DMS 273 treated with DMSO at 0.1 percent for 48 hours (cell line): ENCODE measurements at regions not wholly inside any gene's neighbourhood (a gene's known extent, or its start where the extent isn't known, plus 50 kb on each side); places are given as distances from the start of the nearest gene placed in this dataset.
"Not testable (repeated sequence)": the region's sequence is repeated elsewhere in the genome, so short reads cannot be mapped to it uniquely, and the experiment has no call there.

Experiments used
- DNase-seq: peaks from one replicate; lab custom pipeline; 2025; lab: John Stamatoyannopoulos, UW

- no peak for DNase-seq
Observed at GRCh38 chr6:3619201-3619600, 132.3 kb downstream of the PXDC1 start.

GRCh38 chr6:3618642-3619041, 132.9 kb downstream of the PXDC1 start:
- no peak for DNase-seq

GRCh38 chr6:3617681-3618311, 133.7 kb downstream of the PXDC1 start:
- DNase-seq, result no peak

GRCh38 chr6:3617192-3617631, 134.3 kb downstream of the PXDC1 start:
- no peak for DNase-seq

GRCh38 chr6:3616565-3617176, 134.8 kb downstream of the PXDC1 start:
- DNase-seq, result no peak

GRCh38 chr6:3615391-3616380, 135.8 kb downstream of the PXDC1 start:
- DNase-seq, result no peak

- no peak for DNase-seq
Observed at GRCh38 chr6:3614918-3615317, 136.6 kb downstream of the PXDC1 start.

- not testable (repeated sequence) for DNase-seq
Observed at GRCh38 chr6:3613565-3613964, 137.9 kb downstream of the PXDC1 start.

- DNase-seq, result peak; percentile 34
Observed at GRCh38 chr6:3612341-3613041, 139.0 kb downstream of the PXDC1 start.

- no peak for DNase-seq
Observed at GRCh38 chr6:3610921-3611320, 140.6 kb downstream of the PXDC1 start.

- no peak for DNase-seq
Observed at GRCh38 chr6:3610206-3610605, 141.3 kb downstream of the PXDC1 start.

- no peak for DNase-seq
Observed at GRCh38 chr6:3609388-3609787, 142.1 kb downstream of the PXDC1 start.

- no peak for DNase-seq
Observed at GRCh38 chr6:3608159-3608558, 143.4 kb downstream of the PXDC1 start.

- no peak for DNase-seq
Observed at GRCh38 chr6:3607599-3607998, 143.9 kb downstream of the PXDC1 start.

- DNase-seq, result no peak
Observed at GRCh38 chr6:3607171-3607570, 144.3 kb downstream of the PXDC1 start.

- no peak for DNase-seq
Observed at GRCh38 chr6:3603340-3604130, 146.7 kb upstream of the SLC22A23 start.

- DNase-seq, result no peak
Observed at GRCh38 chr6:3601570-3601969, 144.7 kb upstream of the SLC22A23 start.

- no peak for DNase-seq
Observed at GRCh38 chr6:3597500-3598064, 140.7 kb upstream of the SLC22A23 start.

- DNase-seq, result no peak
Observed at GRCh38 chr6:3596766-3597165, 139.9 kb upstream of the SLC22A23 start.

- no peak for DNase-seq
Observed at GRCh38 chr6:3594201-3594600, 137.4 kb upstream of the SLC22A23 start.

GRCh38 chr6:3593161-3593560, 136.3 kb upstream of the SLC22A23 start:
- no peak for DNase-seq
